CD4-positive, alpha-beta T cell treated with Interleukin-15 for 1 hour (primary cell): ENCODE measurements at regions not wholly inside any gene's neighbourhood (a gene's known extent, or its start where the extent isn't known, plus 50 kb on each side); places are given as distances from the start of the nearest gene placed in this dataset.

Experiments
- DNase-seq: peaks from one replicate; pipeline ENCODE4 v3.0.0-alpha.2; 2020

- peak; percentile 18 for DNase-seq
These were observed 52.0 kb upstream of the OSBPL8 start for GRCh38 chr12:76611533-76611932.

GRCh38 chr12:76614364-76614763 is 54.8 kb upstream of the OSBPL8 start:
- no peak for DNase-seq

DNA sequence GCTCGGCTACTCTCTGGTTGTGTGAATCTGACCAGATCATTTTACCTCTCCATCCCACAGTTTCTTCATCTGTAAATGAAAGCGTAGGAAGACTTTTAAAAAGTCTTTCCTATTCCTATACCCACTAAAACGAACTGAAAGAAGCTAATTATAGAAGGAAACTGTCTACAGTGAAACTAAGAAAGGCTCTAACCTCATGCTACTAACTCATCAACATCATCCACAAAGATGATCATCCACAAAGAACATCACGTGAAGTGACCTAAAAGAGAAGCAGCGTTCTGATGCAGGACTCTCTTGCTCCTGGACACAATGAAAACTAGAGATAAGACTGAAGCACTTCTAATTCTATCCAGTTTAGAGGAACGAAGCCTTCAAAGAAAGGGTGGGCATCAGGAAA is 58.5 kb upstream of the OSBPL8 start:
- DNase-seq: no peak

GRCh38 chr12:76621582-76622024 is 62.0 kb upstream of the OSBPL8 start:
- DNase-seq: peak; percentile 65

DNA sequence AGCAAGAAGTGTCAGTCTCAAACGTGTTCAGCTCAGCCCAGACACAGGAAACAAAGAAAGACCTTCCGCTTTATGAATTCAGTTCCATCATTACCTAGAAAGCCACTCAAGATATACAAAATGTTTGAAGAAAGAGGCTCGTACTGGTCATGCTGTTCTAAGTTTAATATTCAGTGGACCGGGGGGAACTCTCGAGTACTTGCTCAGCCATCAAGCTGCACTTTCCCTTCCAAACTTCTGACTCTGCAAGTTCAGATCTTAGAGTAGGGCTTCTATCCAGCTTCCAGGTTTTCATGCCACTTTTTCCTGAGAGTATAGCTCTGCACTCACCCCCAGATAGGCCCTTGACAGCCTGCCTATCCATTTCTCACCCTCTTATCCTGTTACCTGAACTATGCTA is 62.8 kb upstream of the OSBPL8 start:
- DNase-seq: no peak

DNA sequence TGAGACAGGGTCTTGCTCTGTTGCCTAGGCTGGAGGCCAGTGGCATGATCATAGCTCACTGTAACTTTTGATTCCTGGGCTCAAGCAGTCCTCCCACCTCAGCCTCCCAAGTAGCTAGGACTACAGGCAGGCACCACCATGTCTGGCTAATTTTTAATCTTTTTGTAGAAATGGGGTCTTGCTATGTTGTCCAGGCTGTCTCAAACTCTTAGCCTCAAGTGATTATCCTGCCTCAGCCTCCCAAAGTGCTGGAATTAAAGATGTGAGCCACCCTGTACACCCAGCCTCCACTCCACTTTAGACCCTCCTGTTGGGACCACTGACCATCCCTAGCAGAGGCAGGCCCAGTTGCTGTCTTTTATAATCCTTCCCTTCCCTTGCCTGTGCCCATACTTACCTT is 63.3 kb upstream of the OSBPL8 start:
- no peak for DNase-seq

DNA sequence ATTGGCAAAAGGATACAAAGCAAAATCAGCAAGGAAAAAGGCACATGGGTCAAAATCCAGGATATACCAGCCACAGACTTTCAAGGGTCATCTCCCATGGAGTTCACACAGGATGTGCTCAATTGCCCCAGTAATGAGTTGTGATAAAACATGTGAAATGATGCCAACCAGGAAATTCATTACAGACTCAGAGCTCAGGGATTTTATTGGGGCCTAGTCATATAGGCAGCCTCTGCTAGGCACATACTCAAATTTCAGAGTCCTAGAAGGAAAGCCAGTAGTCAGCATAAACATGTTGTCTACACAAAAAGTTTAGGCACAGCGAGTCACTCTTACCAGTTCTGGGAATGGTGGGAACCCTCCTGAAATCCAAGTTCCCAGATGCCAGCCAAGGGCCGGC is 64.4 kb upstream of the OSBPL8 start:
- no peak for DNase-seq

- DNase-seq: no peak
These were observed 68.0 kb upstream of the OSBPL8 start for GRCh38 chr12:76627346-76628135.

DNA sequence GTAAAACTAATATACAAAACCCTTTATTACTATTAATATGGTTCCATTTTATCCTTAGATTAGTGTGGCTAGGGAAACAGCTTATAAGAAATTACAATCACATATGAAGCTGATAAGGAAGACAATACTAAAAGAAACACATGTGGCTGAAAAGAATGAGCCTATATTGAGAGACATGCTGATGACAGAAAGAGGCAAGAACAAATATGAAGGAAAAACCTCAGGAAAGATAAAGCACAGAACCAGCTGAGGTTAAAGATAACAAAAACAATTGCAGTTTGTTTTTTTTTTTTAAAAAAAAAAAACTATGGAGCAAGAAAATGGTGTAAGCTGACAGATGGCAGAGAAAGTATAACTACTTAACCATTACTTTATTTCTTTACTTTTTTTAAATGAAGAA is 69.2 kb upstream of the OSBPL8 start:
- DNase-seq: no peak

GRCh38 chr12:76631741-76632140 is 72.2 kb upstream of the OSBPL8 start:
- no peak for DNase-seq

- no peak for DNase-seq
These were observed 73.8 kb upstream of the OSBPL8 start for GRCh38 chr12:76633415-76633814.

DNA sequence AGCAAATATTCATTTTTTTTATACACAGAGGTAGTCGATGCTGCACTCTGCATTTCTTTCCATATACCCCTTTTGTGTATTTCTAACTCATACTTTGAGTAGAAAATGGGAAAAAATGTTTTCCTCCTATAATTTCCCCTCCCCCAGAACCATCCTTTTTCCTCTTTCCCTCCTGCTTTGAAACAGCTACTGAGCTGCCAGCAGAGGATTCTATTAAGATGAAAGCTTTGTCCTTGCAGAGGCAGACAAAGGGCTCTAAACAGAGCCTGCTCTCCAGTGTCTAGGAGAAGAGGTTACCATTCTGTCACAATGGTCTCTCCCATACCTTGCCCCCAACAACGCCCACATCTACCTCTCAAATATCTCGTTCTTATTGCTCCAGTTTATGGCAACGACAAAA is 74.6 kb upstream of the OSBPL8 start:
- no peak for DNase-seq

- DNase-seq: no peak
These were observed 76.6 kb upstream of the OSBPL8 start for GRCh38 chr12:76636121-76636692.

DNA sequence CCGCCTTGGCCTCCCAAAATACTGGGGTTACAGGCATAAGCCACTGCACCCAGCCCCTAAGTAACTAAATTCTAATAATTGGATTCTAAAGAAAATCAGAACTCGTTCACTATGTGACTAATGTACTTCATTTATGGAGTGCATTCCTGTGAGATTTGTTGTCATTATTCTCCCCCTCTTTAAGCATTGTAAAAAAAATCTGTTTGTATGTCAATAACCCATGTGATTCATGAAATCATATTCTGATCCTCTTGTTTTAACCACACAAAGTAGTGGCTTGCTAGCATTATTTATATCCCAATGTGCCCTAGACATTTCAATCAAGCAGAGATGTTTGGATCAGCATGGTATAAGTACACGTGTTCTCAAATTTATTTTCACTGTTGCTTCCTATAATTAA is 78.2 kb upstream of the OSBPL8 start:
- no peak for DNase-seq

DNA sequence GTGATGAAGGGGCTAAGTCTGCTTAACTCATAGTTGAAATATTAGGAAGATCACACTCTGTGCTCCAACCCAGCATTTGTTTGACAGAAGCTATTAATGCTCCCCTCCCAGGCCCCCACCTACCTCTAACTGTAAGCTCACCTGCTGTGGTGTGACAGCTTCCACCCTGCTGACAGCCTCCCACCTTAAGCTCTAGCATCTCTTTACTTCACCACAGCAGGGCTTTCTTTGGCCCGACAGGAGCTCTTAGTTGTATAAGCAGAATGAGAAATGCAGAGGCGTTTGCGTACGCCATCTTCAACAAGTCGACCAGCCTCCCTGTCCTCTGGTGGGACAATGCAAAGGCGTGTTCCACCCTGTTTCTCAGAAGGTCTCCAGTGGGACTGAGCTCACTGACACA is 80.1 kb upstream of the OSBPL8 start:
- no peak for DNase-seq

DNA sequence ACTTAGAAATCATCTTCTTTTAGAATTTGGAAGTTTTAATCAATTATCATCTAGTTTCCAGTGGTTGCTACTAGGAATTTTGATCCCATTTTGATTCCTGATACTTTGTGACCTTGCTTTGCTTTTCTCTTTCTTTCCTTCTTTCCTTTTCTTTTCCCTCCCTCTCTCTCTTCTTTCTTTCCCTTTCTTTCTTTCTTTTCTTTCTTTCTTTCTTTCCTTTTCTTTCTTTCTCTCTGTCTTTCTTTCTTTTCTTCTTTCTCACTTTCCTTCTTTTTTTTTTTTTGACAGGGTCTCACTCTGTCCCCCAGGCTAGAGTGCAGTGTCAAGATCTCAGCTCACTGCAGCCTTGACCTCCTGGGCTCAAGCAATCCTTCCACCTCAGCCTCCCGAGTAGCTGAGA is 81.5 kb upstream of the OSBPL8 start:
- DNase-seq: no peak

DNA sequence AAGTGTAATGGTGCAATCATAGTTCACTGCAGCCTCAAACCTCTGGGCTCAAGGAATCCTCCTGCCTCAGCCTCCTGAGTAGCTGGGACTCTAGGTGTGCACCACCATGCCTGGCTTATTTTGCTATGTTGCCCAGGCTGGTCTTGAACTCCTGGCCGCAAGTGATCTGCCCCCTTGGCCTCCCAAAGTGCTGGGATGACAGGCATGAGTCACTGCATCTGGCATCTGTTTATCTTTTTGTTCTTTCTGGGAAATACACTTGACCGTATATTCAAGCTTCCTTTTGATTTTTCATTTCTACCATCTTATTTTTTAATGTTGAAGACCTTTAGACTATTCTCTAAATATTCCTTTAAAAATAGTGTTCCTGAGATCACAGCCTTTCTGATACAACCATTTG is 82.4 kb upstream of the OSBPL8 start:
- DNase-seq: no peak

DNA sequence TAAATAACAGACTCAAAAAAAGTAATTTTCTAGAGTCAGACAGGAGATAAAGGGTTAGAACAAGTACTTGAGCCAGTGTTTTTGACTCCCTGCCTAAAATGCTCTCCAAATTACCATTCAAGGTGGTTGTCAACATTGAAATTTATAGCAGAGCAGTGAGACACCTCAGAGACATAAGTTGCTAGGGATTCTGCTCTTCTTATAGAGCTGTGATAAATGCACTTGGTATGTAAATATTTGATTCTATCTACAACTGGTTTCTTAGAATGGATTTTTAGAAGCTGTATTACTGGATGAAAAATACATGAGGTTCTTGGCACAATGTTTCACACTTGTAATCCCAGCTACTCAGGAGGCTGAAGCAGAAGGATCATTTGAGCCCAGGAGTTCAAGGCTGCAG is 83.9 kb upstream of the OSBPL8 start:
- no peak for DNase-seq

DNA sequence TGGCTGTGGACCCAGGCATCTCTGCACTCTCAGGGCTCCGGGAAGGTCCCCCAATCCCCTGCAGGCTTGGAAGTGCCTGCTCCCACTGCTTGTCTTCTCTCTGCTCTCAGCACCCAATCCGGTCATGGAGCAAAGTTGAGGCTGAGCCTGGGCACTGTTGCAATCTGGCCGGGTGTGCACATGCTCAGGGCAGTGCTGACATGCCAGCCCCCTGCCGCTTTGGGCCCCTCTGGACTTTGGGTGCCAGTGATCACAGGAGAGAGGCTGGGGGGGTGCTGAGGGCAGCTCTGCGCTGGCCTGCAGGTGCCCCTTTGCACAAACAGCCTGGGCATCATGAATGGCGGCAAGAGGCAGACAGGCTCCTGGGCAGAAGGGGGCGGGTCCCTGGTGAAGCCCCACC is 85.4 kb upstream of the OSBPL8 start:
- DNase-seq: no peak

DNA sequence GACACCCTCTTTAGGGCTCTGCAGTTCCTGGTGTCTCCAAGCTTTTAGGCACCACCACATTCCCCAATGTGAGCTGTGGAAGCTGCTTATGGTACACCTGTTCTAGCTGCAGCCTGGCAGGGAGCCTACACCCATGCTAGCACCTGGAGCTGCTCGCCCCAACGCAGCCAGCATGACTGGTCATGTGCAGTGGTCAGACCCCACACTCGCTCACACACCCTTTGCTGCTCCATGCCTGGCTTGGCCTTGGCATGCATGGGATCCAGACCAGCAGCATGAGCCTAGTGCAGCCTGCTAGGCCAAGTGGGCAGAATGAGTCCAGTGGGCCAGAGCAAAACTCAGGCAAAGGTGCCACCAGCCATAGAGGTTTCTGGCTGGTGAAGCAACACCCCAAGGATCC is 86.4 kb upstream of the OSBPL8 start:
- no peak for DNase-seq

GRCh38 chr12:76646366-76646765 is 86.8 kb upstream of the OSBPL8 start:
- DNase-seq: no peak

DNA sequence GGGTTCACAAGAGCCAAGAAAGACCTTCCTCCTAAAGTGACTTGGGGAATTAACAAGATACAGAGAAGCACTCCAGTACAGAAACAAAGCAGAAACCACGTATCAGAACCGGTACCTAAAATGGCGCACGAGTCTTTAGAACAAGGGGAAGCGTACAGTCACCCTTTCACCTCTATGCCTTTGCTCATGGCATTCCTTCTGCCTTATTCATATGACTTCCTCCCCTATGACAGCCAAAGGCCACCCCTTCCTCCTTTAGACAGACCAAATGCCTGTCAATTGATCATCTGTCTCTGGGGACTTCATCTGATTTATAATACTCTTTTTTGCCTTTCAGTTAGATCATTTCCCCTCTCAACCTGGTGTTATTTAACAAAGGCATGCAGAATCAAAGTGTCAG is 89.5 kb upstream of the OSBPL8 start:
- DNase-seq: no peak

DNA sequence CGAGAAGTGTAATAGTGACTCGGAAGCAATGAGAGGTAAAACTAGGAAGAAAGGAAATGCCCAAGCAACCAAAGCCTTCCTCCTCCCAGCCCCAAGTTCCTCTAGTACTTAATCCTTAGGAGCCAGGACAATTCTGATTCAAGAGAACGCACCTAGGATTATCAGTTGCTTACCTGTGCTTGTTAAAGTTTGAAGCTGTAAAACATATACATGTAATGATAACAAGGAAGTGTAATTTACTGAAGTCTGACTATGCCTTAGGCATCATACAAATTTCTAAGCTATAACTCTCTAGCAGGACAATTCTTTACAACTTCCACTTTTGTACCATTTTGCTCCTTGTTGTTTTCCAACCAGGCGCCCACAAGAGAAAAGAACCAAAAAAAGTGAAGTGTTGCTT is 92.8 kb upstream of the OSBPL8 start:
- no peak for DNase-seq

DNA sequence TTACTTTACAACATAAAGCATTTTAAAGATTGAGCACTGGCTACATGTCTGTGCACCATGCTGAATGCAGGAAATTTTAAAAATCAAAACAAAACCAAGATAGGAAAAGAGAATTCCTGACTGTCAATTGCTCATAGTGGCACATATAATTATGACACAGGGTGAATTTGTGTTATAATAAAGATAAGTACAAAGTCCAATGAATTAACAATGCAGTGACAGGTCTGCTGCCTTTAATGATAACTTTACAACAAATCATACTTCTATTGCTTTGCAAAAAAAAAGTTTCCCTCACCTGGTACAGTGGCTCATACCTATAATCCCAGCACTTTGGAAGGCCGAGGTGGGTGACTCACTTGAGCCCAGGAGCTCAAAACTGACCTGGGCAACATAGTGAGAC is 93.8 kb upstream of the OSBPL8 start:
- no peak for DNase-seq

- no peak for DNase-seq
These were observed 99.2 kb upstream of the ZDHHC17 start for GRCh38 chr12:76664731-76665130.
